Endothelial cell of umbilical vein (primary cell): ENCODE measurements at regions not wholly inside any gene's neighbourhood (a gene's known extent, or its start where the extent isn't known, plus 50 kb on each side); places are given as distances from the start of the nearest gene placed in this dataset.

ENCODE experiments used
- BruUV-seq: library from RNA; stranded (reverse); fragments of 400-500 nt; replicated peaks from 2 replicates; lab custom pipeline; 2021; lab: Mats Ljungman, UMichigan
- CTCF ChIA-PET: fragments of 300-600, 350-600 bp; sonication (Branson Sonifier 250); formaldehyde crosslinking; loops from one replicate; lab custom pipeline; 2021; ENCODE audit warnings: antibody characterized with exemption, inconsistent platforms; lab: Charles Lee
- POLR2A ChIA-PET: fragments of 300-600, 350-600 bp; sonication (Branson Sonifier 250); formaldehyde crosslinking; loops from one replicate; lab custom pipeline; 2021; ENCODE audit warnings: antibody characterized with exemption, inconsistent platforms; lab: Charles Lee
- DNase-seq: peaks from one replicate; pipeline ENCODE4 v3.0.0-alpha.2; 2011; ENCODE audit warnings: low read depth, low spot score
- FAIRE-seq: peaks from 2 replicates; lab custom pipeline; 2011; peaks lifted over from hg19 to GRCh38; lab: Jason Lieb, UNC
- H2AFZ ChIP-seq: 2 replicates; pipeline ENCODE4 v1.6.0; 2012; ENCODE audit warnings: low read depth, low read length, control low read depth, inconsistent platforms
- H3K27ac ChIP-seq: 2 replicates; pipeline ENCODE4 v1.5.1; 2011; ENCODE audit warnings: low read depth, mild to moderate bottlenecking, control low read depth, low read length, moderate library complexity; ENCODE audit not compliant: insufficient read depth
- H3K27me3 ChIP-seq, 2 experiments: 2 replicates each; pipeline versions ENCODE4 v1.6.0 to v1.6.1; 2011; ENCODE audit warnings: low read length in 2 of 2, mixed read lengths in 1 of 2; ENCODE audit not compliant: control insufficient read depth in 2 of 2, insufficient read depth in 2 of 2
- H3K36me3 ChIP-seq, 2 experiments: 2 replicates in 1 of 2; 3 replicates in 1 of 2; pipeline ENCODE4 v1.5.1; 2011; ENCODE audit warnings: low read length in 2 of 2, mild to moderate bottlenecking in 1 of 2, moderate library complexity in 1 of 2; ENCODE audit not compliant: control insufficient read depth in 2 of 2, insufficient read depth in 2 of 2; ENCODE audit errors: extremely low read depth in 1 of 2
- H3K4me1 ChIP-seq: 3 replicates; pipeline ENCODE4 v1.5.1; 2011; ENCODE audit warnings: mild to moderate bottlenecking, low read length; ENCODE audit not compliant: control insufficient read depth, insufficient read depth; ENCODE audit errors: extremely low read depth
- H3K4me2 ChIP-seq: 2 replicates; pipeline ENCODE4 v1.6.1; 2011; ENCODE audit warnings: low read length, control low read depth, mixed read lengths; ENCODE audit not compliant: insufficient read depth
- H3K4me3 ChIP-seq, 3 experiments: fragments of 200-600 bp in 1 of 3; sonication (generic), shearing (Covaris generic) in 1 of 3; replicated peaks in 1 of 3; 2 replicates each; pipeline ENCODE4 v1.5.1; 2011 to 2016; ENCODE audit warnings: control low read depth in 3 of 3, low read length in 3 of 3, mild to moderate bottlenecking in 2 of 3, inconsistent platforms in 1 of 3, low read depth in 1 of 3, moderate library complexity in 1 of 3; ENCODE audit not compliant: insufficient read depth in 1 of 3
- H3K79me2 ChIP-seq: 2 replicates; pipeline ENCODE4 v1.6.0; 2012; ENCODE audit warnings: low read length, inconsistent platforms; ENCODE audit not compliant: control insufficient read depth, insufficient read depth
- H3K9ac ChIP-seq: replicated peaks from 2 replicates; pipeline ENCODE3; 2011; ENCODE audit warnings: low read length, control low read depth; ENCODE audit not compliant: insufficient read depth; ENCODE audit errors: extremely low read depth
- H3K9me1 ChIP-seq: replicated peaks from 3 replicates; pipeline ENCODE4 v1.6.0; 2011; ENCODE audit warnings: mild to moderate bottlenecking, low read length; ENCODE audit not compliant: control insufficient read depth, insufficient read depth; ENCODE audit errors: extremely low read depth
- H3K9me3 ChIP-seq: replicated peaks from 2 replicates; pipeline ENCODE4 v1.5.1; 2012; ENCODE audit warnings: low read length, inconsistent platforms; ENCODE audit not compliant: control insufficient read depth, insufficient read depth
- H4K20me1 ChIP-seq: replicated peaks from 2 replicates; pipeline ENCODE3; 2011; ENCODE audit warnings: mild to moderate bottlenecking, low read length; ENCODE audit not compliant: control insufficient read depth, insufficient read depth; ENCODE audit errors: extremely low read depth
- CTCF ChIP-seq, 2 donors: IDR thresholded peaks; 1 replicate in 1 of 2; 2 replicates in 1 of 2; pipeline ENCODE4 v1.5.1; 2011; ENCODE audit warnings: low read length in 2 of 2, mild to moderate bottlenecking in 2 of 2, moderate library complexity in 2 of 2, control low read depth in 1 of 2, inconsistent platforms in 1 of 2, low read depth in 1 of 2; ENCODE audit not compliant: insufficient read depth in 1 of 2; ENCODE audit errors: extremely low read depth in 1 of 2
- FOS ChIP-seq: IDR thresholded peaks from 2 replicates; pipeline ENCODE4 v1.6.1; 2011; ENCODE audit warnings: mild to moderate bottlenecking, low read length, moderate library complexity, borderline replicate concordance; ENCODE audit not compliant: insufficient read depth
- GATA2 ChIP-seq: IDR thresholded peaks from 2 replicates; pipeline ENCODE4 v1.7.0; 2011; ENCODE audit warnings: low read depth, mild to moderate bottlenecking, moderate library complexity, mixed read lengths, low read length; ENCODE audit not compliant: insufficient read length, insufficient read depth
- JUN ChIP-seq: IDR thresholded peaks from 2 replicates; pipeline ENCODE4 v1.6.1; 2011; ENCODE audit warnings: borderline replicate concordance, low read depth; ENCODE audit not compliant: insufficient read length, insufficient read depth
- MAX ChIP-seq: IDR thresholded peaks from 2 replicates; pipeline ENCODE4 v1.6.1; 2011; ENCODE audit not compliant: insufficient read depth, insufficient read length
- POLR2AphosphoS5 ChIP-seq: IDR thresholded peaks from 2 replicates; pipeline ENCODE4 v1.6.1; 2012; ENCODE audit warnings: low read depth, mild to moderate bottlenecking, control low read depth, low read length, moderate library complexity; ENCODE audit not compliant: insufficient read depth
- dilution Hi-C: fragments of 300-500 bp; cut with MboI; formaldehyde crosslinking; loops from one replicate; pipeline ENCODE4 v1.15.0; 2019; ENCODE audit warnings: low sequenced_read_pairs; ENCODE audit not compliant: extremely low pct_ligation_motif_present
- intact Hi-C: fragments of 100-400 bp; cut with micrococcal nuclease; formaldehyde crosslinking; loops from one replicate; pipeline ENCODE4 v1.10.0; 2022

GRCh38 chr6:21461844-21462518 lies 131.6 kb upstream of the SOX4 start:
- Histone ChIP-seq H3K9me3 (no peaks in the 10 kb centered on the region), H3K9ac (no peak overlapping the region), H3K36me3 (no peaks in the 10 kb centered on the region), H3K4me3 (no peak overlapping the region), H2AFZ (no peak overlapping the region), H3K4me2 (no peak overlapping the region), H3K4me1 (no peaks in the 10 kb centered on the region), H3K79me2 (no peaks in the 10 kb centered on the region), H4K20me1 (no peaks in the 10 kb centered on the region), H3K9me1 (no peaks in the 10 kb centered on the region), H3K27me3 (no peaks in the 10 kb centered on the region), H3K27ac (no peak overlapping the region)
- dilution Hi-C loops (no loop called here), intact Hi-C loops (no loop called here)
- no TSS peak for BruUV-seq
- DNase-seq (no peak), FAIRE-seq (no peak)
- CTCF ChIA-PET: no interaction called here
- TF ChIP-seq MAX (no peak), CTCF (IDR thresholded peaks at IDR 0.05; ENCODE audit: extremely low read depth in 1 of 2, insufficient read depth in 1 of 2, low read depth in 1 of 2, low read length in 2 of 2) (no peak), POLR2AphosphoS5 (no peak)
- POLR2A ChIA-PET: no interaction called here

- no peak overlapping the region for H3K4me3 ChIP-seq
- CTCF ChIA-PET: no interaction called here
- DNase-seq: no peak
- FAIRE-seq: no peak
- H3K4me2 ChIP-seq: no peak overlapping the region
- H3K27ac ChIP-seq: no peak overlapping the region
- dilution Hi-C loops: no loop called here
- H2AFZ ChIP-seq: no peak overlapping the region
- POLR2A ChIA-PET: no interaction called here
- no peaks in the 10 kb centered on the region for H3K9me1 ChIP-seq
- H3K9ac ChIP-seq: no peak overlapping the region
- H3K9me3 ChIP-seq: no peaks in the 10 kb centered on the region
- H3K4me1 ChIP-seq: no peaks in the 10 kb centered on the region
- intact Hi-C loops: no loop called here
- BruUV-seq: no TSS peak
- H3K27me3 ChIP-seq: no peaks in the 10 kb centered on the region
- H3K79me2 ChIP-seq: no peaks in the 10 kb centered on the region
- TF ChIP-seq GATA2 (no peak), POLR2AphosphoS5 (no peak), FOS (no peak), JUN (no peak), CTCF (IDR thresholded peaks at IDR 0.05; ENCODE audit: extremely low read depth in 1 of 2, insufficient read depth in 1 of 2, low read depth in 1 of 2, low read length in 2 of 2) (no peak)
- H3K36me3 ChIP-seq: no peaks in the 10 kb centered on the region
- no peaks in the 10 kb centered on the region for H4K20me1 ChIP-seq
Observed at GRCh38 chr6:21462519-21462852, 131.1 kb upstream of the SOX4 start.
